Right renal cortex interstitium (tissue), 3 donors: ENCODE measurements at regions not wholly inside any gene's neighbourhood (a gene's known extent, or its start where the extent isn't known, plus 50 kb on each side); places are given as distances from the start of the nearest gene placed in this dataset.
"Not testable (repeated sequence)": the region's sequence is repeated elsewhere in the genome, so short reads cannot be mapped to it uniquely, and the experiment has no call there.

Experiments used
- DNase-seq, 3 donors: peaks; one replicate each; pipeline ENCODE4 v3.0.0-alpha.2; 2013; ENCODE audit warnings: low read depth in 3 of 3, low spot score in 2 of 3

DNA sequence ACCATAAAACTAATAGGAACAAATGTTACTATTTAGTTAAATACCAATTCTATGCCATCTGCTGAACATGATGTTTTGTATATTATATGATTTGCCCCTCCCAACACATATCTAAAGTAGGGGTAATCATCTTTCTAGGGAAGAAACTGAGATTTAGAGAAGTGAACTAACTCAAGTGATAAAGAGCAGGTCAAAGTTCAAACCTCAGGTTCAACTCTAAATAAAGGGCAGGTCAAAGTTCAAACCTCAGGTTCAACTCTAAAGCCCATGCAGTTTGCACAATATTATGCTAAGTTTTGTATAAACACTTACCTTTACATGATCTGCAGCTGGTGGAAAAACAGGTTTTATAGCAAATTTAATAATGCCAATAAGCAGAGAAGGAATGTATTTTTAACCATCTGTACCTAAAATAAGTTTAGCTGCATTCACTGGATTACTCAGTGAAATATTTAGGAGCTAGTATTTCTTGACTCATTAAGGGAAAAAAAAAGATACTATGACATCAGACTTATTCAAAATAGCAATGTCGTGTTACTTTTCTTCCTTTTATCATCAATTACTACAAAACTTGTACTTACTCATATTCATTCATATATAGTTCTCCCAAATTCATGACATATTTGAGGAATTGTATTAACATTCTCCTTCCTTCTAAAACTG is 1194.3 kb upstream of the CELF2 start:
- DNase-seq = no peak

DNA sequence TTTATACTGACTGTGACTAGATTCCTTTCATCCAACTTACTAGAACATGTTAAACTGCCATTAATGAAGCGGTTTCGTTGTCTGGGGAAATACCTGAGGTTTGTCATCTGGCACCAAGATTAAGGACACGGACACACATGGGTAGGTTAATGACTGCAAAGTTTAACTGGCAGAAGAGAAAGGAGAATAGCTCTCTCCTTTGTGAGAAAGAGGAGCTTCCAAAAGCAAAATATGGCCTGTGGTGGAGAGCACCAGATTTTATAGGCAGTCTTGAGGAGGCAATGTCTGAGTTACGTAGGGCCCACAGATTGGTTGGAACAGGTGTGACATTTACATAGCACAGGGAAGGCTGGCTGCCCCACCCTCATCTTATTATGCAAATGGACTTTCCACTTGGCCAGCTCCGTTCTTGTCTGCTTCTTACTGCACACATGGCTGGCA is 1193.0 kb upstream of the CELF2 start:
- DNase-seq = peak in 2 of 3 donors; percentile 25 to 43

DNA sequence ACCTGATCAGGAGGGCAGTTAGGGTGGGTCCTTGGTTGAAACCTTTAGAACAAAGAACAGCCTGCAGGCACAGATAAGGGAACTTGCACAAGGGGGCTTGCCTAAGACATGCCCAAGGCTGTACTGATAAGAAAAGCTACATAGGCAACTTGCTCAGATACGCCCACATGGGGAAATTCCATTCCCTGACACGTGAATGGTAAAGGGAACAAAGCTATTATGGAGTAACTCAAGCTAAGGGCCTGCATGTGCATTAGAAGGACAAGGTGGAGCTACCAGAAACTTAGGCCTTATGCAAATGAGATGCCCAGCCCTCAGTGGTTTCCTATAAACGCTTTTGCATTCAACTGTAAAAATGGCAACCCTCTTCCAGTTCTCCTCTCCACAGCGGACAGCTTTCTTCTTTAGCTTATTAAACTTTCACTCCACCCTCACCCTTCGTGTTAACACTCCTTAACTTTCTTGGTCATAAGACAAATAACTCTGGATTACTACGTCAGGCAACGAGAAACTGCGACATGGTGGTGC is 1192.1 kb upstream of the CELF2 start:
- no peak for DNase-seq

DNA sequence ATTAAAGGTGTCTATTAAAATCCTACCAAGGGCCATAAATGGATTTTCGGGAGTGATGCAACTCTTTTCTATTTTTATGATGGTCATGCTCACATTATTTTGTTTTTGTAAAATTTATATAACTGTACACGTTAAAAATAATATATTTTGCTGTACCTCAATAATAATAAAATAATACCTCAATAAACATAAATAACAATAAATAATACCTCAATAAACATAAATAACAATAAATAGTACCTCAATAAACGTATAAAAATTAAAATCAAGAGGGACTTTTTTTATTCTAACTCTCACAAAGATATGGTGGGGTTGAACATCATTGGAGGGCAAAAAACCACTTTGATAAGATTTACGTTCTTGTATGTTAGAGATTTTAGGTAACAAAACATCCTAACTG is 1189.6 kb upstream of the CELF2 start:
- DNase-seq = no peak

DNA sequence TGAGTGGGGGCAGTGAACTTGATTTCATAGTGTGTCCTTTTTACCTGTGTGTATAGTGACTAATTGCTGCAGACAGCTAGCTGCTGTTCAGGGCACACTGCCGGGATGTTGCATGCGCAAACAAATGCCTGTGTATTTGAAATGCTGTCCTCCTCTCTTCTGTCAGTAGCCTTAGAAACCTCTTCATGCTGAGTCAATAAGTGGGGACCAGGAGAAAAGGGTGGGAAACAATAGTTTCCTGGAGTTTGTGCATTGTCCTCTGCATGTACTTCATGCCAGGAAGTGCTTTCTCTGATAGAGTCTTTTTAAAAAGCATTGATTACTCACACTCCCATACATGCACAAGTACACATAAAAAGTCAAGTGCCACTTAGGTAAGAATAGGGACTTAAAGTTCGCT is 1183.7 kb upstream of the CELF2 start:
- no peak for DNase-seq

DNA sequence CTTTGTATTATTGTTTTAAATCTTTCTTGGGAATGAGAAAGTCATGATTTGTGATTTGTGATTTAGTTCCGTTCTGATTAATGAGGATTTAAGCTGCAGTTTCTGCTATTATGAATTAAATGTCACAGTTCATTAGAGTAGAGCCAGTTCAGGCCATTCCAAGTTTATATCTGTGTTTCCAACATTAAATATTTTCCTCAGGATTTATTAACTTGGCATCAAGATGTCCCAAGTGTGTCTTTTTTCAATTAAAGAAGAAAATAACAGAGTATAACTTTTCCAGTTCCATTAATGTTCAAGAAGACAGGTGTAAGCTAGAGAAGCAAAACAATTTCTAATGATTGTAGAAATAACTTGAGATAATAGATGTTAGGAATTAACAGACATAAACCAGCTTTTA is 1183.2 kb upstream of the CELF2 start:
- peak in 1 of 3 donors; percentile 23 for DNase-seq

DNA sequence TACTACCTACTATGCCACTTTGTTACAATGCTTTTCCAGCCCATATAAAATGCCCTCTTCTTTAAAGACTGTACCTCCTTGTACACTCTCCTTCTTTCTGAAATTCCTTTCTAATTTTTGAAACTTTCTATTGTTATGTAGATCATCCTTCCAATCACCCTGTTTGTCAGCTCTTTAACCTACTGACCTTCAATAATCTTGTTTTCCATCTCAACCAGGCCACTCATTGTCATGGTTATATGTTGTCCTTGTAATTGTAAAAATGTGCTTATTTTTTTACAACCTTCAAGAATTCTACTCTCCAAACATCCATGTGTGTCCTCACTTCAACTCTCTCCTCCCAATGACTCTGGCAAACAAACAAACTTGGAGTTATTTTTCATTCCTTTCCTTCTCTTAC is 1172.6 kb upstream of the CELF2 start:
- no peak for DNase-seq

DNA sequence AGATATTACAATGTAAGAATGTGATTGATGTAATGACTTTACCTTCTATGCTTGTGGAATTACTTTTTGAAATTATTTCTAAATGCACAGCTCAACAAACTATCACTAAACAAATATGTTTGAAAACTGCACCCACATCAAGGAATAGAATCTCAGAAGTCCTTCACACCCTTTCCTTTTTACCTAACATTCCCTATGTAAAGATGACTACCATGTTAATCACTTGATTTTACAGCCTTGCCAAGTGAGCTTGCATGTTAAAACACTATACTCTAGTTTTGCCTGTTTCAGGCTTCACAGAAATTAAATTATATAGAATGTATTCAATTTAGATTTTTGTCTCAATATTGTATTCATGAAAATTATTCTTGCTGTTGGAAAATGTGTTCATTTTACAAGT is 1169.4 kb upstream of the CELF2 start:
- no peak for DNase-seq

DNA sequence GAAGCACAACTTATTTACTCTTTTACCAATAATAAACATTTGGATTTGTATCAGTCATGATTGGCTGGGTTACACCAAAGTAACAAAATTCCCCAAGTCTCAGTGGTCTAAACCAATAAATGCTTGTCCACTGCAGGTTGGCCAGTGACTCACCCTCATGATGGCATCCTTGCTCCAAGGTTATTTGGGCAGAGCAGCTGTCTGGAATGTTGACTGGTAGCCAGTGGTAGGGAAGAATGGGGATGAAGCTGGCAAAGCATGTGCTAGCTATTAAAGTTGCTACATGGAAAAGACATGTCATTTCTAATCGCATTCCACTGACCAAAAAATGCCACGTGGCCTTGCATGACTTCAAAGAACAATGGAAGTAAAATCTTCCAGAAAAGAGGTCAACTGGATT is 1168.7 kb upstream of the CELF2 start:
- DNase-seq = no peak

DNA sequence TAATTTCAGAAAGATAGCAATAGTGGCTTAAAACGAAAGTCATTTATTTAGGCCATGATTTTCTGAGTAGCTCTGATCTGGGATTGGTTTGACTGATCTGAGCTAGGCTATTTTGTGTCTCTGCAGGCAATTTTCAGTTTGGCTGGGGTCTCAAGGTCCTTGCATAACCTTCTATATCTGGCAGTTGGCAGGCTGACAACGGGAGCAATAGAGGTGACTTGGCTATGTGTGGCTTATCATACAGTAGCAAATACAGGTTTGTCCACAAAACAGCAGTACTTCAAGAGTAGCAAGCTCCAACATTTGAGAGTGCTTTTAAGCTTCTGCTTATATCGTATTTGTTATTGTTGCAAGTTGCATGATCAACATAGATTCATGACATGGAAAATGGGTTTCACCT is 1167.3 kb upstream of the CELF2 start:
- no peak for DNase-seq

DNA sequence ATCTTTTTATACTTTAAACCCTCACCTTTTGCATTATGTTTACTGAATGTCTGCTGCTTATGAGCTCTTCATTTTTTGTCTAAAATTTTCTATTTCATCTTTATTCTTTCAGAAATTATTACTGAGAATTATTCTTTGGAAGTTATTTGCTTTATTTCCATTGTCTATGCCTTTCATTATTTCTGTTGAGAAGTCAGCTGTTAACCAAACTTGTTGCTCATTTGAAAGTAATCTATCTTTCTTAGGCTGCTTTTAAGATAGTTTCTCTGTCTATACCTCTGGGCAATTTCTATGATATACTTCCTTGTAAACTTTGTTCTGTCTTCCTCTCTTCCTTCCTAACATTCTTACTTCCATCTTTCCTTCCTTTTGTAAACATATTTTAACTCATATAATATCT is 1165.9 kb upstream of the CELF2 start:
- no peak for DNase-seq

DNA sequence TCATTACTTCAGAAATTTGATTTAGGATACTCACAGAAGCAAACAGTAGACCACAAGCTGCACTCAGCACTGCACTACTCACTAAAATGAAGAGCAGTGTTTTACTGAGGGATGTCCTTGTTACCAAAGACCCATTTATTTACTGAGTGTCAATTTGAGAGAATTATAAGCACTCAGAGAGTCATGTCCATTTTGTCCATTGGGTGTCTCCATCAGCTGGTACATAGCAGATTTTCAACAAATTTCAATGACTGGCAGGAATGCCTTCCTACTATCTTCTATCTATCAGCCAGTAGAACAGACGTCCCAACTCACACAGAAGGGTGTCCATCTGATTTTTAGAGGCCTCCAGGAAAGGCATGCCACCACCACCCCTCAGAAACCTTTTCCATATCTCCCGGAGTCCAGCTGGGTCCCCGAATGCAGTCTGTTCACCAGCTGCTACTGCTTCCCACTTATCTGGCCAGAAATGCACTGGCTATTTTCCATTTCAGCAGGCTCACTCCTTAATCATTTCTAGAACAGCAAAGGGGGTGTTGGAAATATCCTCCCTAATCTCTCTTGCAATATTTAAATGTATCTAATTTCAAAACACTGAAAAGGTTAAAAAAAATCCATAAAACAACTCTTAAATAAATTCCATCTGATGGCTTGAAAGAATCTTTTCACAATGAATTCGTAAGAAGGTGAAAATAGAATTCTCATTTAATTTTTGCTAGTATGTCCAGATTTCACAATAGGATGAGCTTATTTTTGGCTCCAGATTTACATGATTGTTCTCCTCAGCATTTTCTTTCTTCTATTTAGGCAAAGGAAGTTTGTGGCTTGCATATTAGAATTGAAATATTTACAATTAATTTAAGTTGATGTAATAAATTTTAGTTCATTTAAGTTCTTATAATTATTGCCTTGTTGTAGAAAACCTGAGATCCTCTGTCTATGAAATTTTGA is 1164.0 kb upstream of the CELF2 start:
- DNase-seq = no peak

DNA sequence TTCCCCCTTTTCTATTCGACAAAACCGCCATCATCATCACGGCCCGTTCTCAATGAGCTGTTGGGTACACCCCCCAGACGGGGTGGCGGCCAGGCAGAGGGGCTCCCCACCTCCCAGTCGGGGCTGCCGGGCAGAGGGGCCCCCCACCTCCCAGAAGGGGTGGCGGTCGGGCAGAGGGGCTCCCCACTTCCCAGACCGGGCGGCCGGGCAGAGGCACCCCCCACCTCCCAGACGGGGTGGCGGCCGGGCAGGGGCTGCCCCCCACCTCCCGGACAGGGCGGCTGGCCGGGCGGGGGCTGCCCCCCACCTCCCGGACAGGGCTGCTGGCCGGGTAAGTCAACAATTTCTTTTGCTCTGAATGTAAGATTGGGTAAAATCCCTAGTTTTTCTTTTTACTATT is 1162.2 kb upstream of the CELF2 start:
- DNase-seq = not testable (repeated sequence)

DNA sequence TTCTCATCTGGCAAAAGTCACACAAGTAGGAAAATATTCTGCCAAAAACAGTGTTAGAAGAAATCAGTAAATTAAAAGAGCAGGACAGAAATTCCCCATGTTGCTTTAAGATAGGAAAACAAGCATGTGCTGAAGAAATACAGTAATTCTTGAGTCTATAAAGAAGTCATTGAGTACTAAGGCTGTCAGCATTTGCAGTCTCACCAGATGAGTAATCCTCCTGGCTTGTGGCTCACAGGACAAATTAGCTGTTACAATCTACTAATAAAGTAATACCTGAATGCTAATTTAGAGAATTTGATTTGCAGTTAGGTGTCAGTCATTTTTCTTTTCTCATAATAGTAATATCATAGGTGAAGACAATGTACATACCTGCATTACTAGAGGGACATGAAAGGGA is 1158.9 kb upstream of the CELF2 start:
- DNase-seq = no peak

DNA sequence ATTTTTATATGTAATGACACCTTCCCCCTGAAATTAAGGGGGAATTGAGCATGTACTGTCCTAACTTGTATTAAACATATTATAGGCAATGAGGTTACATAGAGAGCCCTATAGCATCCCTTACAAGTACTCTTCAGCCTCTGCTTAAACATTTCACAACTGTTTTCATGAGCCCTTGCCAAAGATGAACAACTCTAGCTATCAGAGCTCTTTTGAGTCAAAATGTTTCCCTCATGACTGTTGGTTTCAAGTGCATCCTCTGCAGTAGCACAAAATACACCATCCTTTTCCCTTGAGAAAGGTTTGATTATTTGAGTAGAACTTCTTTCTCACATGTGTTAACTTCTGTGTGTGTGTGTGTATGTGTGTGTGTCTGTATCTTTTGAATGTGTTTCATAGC is 1157.6 kb upstream of the CELF2 start:
- no peak for DNase-seq

DNA sequence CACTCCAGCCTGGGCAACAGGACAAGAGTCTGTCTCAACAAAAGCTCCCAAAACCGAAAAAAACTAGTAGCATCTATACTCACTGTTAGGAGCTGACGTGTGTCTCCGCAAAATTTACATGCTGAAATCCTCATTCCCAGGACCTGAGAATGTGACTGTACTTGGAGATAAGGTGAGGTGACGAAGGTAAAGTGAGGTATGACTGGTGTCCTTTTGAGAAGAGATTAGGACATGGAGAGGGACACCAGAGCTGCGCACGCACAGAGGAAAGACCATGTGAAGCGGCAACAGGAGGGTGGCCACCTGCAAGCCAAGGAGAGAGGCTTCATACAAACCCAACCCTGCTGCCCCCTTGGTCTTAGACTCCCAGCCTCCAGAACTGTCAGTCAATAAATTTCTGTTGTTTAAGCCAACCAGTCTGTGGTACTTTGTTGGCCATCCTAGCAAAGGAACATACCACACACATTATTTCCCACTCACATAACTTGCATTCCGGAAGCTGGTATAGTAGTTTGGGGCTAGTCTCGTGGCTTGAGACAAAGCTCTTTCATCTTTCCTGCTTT is 1154.0 kb upstream of the CELF2 start:
- no peak for DNase-seq

DNA sequence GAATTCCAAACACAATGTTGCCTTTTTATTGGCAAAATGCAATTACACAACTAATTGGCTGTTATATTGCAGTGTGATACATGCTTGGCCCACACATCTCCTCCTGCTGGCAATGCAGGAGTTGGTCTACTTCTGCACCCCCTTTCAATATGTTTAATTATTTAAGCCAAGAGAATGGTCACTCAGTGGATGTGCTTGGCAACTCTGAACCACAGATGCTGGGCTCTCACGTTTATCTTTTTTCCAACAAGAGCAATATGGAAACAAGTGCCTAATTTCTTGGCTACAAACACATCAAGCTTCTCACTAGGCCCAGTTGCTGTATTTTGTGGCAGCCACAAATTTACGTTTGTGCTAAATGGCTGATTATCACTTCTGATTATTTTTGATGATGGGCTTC is 1149.2 kb upstream of the CELF2 start:
- DNase-seq = no peak

DNA sequence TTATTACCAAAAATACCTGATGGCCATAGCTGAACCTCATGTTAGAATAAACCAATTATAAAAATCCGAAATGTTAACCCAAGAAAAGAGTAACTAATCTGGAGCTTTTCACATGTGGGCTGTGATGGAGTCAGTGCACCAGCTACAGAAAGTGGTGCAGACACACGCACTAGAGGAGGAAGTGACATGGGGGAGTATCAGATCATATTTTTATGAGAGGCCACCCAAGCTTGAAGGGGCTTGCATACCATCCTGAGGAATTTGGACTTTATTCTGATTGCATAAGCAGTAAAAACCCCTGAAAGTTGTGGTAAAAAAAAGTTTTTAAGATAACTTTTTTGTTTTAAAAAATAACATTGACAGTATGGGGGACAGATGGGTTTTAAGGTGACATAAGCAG is 1148.5 kb upstream of the CELF2 start:
- DNase-seq = peak in 1 of 3 donors; percentile 35

DNA sequence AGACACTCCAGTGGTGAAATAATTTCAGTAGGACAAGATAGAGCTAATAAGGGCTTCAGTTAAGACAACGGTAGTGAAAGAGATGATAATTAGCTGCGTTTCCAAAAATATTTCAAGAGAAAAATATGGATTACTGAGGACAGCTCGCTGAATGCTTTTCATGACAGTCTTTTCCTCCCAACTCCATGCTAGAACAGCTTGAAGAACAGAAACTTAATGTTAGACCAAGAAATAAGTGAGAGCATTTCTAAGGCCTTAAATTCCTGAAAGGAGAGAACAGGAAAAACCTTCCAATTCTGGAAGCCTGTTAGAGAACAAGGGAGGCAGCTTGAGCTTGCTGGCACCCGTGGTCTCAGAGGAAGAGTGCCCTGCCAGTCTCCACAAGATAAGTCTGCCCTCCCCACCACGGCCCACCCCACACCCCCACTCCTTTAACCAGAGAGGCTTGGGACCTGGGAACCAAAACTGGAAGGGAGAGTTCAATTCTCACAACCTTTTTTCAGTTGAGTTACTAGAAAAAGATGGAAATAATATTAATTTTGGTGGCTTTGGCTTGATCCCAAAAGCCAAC is 1148.0 kb upstream of the CELF2 start:
- no peak for DNase-seq

DNA sequence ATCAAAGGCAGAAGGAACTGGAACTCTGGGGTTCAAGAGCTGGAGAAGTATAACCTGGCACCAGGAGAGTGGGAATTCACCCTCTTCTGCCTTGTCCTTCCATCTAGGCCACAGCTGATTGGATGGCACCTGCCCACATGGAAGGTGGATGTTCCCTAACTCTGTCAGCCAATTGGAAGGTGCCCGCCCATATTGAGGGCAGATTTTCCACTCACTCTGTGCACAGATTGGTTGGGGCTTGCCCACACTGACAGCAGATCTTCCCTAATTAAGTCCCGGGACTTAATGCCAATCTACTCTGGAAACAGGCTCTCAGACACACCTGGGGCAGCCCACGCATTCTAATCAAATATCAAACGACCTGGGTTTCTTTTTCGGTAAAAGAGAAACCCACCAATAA is 1142.3 kb upstream of the CELF2 start:
- no peak for DNase-seq

DNA sequence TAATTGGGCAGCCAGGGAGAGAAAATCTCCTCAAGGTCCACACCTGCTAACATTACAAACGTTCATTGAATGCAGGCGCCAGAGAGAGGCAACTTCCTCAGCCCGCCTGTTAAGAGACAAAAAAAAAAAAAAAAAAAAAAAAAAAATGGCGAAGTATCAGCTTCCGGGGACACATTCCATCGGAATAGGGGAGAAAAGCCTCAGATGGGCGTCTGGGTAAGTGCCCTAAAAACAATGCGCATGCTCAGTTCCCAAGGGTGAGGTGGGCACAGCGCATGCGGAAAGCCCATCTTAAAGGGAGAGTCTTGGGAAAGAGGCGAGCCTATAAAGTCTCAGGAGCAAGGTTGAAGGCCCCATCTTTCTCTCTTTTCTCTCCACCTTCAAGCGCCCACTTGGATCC is 1139.7 kb upstream of the CELF2 start:
- no peak for DNase-seq
